Activated CD4-positive, alpha-beta T cell treated with anti-CD3 and anti-CD28 coated beads for 24 hours (primary cell): ENCODE measurements at regions not wholly inside any gene's neighbourhood (a gene's known extent, or its start where the extent isn't known, plus 50 kb on each side); places are given as distances from the start of the nearest gene placed in this dataset.
"Not testable (repeated sequence)": the region's sequence is repeated elsewhere in the genome, so short reads cannot be mapped to it uniquely, and the experiment has no call there.

Source experiments
- DNase-seq, 2 donors: peaks; one replicate each; pipeline ENCODE4 v3.0.0-alpha.2; 2020; ENCODE audit warnings: low read depth in 2 of 2

DNA sequence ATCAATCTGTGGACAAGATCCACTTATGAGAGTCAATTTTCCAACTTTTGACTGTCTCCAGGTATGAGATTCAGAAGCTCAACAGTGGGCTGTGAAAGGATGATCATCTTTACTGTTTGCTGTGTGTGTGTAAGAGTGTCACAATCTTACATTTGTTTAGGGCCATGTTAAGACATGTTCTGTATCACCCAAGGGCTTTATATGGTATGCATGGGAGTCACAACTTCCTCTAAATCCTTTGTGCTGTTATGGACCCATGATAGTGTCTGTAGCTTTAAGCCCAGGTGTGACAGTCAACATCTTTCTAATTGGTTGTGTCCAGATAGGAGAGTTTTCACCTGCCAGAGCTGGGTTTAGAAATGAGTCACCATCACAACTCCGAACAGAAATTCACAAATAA is 70.2 kb downstream of the ZNF726 start:
- DNase-seq = not testable (repeated sequence)

DNA sequence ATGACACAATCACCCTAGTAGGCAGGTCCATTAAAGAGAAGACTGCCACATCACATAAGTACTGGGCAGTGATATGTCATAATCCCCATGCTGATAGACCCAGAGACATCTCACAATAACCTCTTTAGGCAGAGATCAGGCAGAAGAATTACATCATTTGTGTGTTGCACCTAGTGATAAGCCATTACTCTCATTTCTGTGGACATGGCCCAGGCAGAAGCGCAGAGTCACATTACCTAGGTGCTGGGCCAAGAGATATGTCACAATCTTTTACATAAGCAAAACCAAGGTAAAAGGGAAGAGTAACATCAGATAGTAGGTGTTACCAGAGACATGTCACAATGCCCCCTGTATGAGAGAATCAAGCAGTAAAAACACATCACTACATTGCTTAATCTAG is 71.9 kb downstream of the ZNF726 start:
- no peak for DNase-seq

DNA sequence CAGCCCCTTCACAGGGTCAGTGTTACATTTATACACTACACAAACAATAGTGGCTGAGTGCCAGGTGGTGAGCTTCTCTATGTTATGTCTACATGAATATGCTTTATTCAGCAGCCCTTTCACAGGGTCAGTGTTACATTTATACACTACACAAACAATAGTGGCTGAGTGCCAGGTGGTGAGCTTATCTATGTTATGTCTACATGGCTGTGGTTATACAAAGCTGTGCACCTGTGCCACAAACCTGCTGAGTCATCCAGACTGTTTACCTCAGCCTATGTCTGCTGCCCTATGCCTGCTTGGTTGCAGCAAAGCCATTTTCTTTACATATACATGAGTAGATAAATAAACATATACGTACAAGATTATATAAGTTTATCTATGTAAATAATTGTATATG is 76.5 kb downstream of the ZNF726 start:
- no peak for DNase-seq

DNA sequence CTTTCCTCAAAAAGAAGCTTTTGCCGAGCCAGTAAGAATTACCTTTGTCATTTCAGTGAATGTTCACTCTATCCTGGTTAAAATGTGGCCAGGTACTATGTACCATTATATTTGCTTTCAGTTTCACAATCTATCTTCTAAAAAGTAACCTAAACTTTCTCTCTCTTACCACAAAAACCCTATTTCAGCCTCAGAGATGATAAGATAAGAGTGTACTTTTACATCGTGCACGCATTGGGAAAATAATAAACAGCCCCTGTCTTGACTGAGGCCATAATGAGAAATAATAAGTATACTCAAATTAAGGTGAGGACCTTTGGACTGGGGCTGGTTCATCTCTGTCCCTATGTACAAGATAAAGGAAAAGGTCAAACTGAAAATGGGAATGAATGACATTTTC is 77.7 kb downstream of the ZNF726 start:
- DNase-seq = no peak

DNA sequence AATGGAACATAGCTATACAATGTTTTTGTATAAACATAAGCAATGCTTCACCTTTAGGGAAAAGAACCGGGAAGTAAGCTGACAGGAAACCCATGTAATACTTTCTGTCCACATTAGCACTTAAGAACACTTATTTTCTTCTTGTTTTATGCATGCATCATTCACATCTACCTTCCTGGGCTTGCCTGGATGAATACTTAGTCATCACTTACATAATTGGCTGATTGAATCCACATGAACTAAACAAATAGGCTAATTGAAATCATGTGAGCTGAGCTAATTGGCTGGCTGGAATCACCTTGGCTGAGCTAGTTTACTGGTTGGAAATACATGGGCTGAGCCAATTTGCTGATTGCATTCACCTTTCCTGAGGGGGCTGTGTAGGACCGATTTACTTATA is 78.8 kb downstream of the ZNF726 start:
- DNase-seq = no peak

DNA sequence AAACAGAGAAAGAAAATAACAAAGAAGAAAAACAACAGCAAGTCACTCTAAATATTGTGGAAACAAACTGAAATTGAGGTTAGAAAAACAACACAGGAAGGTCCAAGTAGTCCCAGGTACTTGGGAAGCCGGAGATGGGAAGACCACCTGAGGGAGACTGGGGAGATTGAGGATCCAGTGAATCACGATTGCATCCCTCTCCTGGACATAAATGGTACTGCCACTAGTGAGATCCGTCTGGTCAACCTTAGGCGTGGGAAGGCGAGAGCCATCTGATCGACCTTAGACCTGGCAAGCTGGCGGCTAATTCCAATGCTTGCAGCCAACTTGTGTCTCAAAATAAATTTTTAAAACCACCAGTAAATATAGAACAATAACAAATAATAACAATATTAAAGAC is 81.9 kb downstream of the ZNF726 start:
- no peak for DNase-seq

DNA sequence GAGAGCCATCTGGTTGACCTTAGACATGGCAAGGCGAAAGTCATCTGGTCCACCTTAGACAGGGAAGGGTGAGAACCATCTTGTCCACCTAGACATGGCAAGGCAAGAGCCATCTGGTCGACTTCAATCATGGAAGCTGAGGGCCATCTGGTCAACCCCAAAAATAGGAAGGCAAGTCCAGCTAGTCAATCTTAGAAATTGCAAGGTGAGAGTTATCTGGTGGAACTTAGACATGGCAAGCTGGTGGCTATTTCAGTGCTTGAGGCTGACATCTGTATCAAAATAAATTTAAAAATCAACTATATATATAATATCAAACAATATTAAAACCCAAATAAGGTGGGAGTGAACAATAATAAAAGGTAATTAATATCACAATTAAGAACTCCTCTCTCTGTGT is 83.9 kb downstream of the ZNF726 start:
- DNase-seq = no peak

DNA sequence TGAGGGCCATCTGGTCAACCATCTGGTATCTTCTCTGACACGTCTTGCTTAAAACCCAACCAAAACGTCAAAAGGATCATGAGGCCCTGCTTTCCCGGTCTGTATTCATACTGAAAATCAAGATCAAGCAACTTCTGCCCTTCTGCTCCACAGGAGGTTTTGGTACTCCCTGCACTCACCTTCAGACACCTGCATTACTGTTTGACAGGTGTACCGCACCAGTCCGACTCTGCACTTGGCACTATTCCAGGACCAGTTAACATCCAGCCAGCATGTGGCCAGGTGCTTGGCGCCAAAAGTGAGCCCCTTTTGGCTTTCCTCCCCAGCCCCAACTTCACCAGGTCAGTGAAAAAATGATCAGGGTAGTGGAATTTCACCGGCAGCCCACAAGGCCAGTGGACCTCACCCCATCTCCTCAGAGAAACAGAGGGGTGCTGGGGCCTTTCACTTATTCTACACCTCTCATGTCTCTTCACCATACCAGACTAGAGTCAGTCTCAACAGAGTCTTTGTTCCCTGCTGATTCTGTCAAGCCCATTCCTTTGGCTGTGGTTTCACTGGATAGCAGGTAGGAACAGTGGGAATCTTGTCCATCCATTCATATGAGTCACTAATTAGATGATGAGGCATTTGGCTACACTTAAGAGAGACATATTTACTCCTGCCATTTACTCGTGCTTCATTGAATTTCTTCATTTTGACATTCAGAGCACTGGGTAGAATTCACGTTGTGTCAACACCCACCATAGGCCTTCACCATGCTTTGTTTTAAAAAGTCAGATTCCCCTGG is 85.3 kb downstream of the ZNF726 start:
- no peak for DNase-seq

DNA sequence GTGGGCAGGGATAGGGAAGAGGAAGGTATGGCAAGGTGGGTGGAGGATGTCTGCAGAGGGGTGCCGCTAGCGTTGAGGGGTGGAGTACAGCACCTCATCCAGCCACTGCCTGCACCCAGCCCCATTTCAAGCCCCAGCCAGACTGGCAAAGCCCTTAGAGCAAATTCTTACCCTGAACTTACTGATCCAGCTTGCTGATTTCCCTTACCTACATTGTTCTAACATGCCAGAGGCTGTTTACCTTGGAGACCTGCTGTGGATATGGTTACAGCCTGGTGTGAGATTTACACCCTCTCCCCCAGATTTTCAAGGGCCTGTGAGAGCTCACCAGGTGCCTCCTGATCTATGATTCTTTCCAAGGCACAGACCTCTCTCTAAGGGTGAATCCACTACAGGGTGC is 86.0 kb downstream of the ZNF726 start:
- no peak for DNase-seq

DNA sequence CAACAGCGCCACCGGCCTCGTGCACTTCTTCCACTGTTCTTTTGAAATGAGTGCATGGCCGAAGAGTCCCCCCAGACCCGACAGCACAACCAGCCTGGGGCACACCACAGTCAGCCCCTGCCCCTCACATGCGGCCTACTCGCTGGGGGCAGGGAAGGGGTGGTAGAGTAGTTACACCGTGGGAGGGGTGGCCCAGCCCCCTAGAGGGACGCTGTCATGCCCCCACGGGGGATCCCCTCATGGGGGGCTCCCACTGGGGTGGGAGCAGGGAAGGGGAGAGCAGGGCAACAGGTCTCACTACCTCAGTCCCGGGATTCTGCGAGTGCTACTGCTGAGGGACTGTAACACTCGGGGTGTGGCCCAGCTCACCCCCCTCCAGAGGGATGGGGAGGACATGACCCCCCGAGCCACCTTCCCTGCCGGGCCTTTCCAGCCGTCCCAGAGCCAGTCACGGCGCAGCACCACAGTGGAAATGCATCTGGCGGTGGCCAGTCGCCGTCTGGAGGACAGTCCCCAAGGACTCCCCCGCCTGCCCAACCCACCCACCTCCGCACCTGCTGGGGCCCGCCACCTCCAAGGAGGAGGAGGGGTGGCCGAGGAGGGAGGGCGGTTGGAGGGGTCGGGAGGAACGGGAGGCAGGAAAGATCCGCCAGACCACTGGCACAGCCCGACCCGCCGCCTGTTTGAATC is 84.6 kb upstream of the ZNF254 start:
- no peak for DNase-seq

DNA sequence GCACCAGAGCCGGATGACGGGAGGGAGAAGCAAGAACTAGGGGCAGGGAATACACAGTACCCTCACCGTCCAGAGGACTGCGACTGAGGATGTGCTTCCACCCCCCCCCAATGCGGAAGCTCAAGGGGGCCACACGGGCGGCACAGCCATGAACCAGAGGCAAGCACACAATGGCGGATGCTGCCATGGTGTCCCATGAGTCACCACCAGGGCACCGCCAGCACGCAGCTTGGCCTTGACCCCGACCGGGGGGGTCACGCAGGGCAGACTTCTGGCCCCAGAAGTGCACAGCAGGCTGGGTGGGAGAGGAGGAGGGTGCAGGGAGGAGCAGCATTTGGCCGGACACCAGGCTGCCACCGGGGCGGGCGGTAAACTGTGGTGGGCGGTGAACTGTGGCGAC is 83.5 kb upstream of the ZNF254 start:
- no peak for DNase-seq

DNA sequence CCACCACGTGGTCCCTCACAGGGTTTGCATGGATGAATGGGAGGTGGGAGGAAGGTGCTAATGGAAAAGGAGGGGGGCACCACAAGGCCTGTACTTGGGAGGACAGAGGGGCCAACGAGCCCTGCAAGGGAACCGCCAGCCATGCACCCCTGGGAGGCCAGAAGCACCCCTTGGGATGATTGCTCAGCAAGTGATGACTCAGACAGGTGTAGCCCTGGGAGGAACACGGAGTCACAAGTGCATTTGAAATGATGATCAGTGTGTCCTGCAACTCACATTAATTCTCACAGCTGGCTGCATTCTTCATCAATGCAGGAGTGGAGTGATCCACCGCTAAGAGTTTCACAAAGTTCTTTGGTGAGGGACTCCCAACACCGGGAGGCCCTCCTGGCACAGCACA is 82.8 kb upstream of the ZNF254 start:
- no peak for DNase-seq

DNA sequence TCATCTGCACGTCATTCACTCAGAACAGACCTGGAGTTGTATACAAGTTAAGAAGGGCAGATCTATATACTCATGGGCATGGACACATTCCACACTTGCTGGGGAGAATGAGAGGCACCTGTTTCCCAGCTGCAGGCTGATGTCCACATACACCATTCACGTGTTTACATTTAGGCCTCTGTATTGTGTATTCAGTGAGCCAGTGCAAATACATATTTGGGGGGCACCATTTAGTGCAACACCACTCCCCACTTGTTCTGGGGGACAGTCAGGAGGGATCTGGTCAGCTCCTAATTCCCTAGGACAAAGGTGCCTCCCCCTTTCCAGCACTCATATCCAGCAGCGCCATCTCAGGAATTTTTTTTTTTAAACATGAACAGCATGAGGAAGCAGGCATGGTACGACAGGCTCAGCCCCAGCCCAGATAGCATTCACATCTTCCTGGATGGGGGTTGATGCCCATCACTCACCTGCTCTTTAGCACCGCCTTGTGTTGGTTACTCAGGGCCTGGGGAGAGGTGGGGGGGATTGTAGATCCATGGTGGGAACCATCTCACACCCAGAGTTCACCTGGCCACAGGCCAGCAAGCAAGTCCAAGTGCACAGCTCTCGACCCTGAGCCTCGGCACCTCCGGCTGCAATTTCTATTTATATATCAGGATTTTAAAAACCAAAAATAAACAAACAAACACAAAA is 56.9 kb upstream of the ZNF254 start:
- DNase-seq = no peak

DNA sequence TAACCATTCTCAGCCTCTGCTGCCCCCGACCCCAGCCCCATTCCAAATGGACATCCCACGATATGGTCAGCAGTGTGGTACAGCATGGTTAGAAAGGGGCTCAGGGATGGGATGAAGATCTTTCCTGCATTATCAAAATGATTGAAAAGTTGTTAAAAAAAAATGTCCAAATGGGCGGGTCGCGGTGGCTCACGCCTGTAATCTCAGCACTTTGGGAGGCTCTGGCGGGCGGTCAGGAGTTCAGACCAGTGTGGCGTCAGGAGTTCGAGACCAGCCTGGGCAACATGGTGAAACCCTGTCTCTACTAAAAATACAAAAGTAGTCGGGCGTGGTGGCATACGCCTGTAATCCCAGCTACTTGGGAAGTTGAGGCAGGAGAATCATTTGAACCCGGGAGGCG is 54.3 kb upstream of the ZNF254 start:
- DNase-seq = no peak

DNA sequence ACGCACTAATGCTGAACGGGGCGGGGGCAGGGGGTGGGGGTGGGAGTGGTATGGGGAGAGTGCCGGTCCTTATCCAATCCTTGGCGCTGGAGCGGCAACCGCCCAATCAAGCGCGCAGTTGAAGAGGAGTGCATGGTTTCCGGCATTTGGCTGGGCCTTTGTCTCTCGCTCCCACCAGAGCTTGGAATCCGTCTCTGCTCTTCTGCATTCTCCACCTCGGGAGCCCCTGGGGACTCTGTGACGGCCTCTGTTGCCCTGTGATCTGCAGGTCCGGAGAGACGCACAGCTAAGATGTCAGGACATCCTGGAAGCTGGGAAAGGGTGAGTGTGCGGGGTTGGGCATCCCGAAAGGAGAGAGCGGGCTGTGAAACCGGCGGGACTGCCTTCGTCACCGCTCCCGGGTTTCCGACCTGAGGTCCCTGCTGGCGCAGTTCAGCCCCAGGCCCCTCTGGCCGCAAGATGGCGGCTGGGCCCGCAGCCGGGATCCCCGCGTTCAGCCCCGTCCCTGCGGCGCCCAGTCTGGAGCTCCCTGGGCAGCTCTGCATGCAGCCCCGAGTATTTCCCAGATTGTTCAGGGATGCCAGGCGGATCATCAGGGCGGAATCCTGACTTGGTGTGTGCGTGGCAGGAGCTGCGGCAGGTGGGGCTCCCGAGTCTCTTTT is 53.6 kb upstream of the ZNF254 start:
- DNase-seq = peak; percentile 63 to 64

DNA sequence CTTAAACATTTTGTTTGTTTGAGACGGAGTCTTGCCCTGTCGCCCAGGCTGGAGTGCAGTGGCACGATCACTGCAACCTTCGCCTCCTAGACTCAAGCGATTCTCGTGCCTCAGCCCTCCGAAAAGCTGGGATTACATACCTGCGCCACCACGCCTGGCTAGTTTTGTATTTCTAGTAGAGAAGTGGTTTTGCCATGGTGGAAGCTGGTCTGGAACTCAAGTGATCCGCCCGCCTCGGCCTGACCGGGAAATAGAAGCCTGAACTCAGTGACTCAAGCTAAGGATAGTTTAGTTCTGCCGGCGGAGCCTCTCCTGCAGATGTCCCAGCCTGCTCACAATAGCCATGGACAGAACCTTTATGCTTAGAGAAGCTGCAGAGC is 53.0 kb upstream of the ZNF254 start:
- DNase-seq = peak in 1 of 2 donors; percentile 8

DNA sequence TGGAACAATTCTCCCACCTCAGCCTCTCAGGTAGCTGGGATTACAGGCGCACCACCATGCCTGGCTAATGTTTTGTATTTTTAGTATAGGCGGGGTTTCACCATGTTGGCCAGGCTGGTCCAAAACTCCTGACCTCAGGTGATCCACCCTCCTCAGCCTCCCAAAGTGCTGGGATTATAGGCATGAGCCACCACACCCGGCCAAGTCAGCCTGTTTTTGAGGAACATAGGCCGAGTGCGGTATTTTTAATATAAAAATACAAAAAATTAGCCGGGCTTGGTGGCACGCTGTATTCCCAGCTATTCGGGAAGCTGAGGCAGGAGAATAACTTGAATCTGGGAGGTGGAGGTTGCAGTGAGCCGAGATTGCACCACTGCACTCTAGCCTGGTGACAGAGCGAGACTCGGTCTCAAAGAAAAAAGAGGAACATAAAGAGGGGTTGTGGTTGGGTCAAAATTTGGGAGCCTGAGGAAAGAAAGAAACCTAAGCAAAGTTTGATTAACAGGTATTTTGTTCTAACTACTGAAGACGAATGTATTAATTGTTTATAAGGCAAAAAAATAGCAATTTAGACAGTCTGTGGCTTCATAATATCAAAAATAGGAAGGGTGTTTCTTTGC is 51.6 kb upstream of the ZNF254 start:
- DNase-seq = not testable (repeated sequence)
